ENCODE measurements at regions not wholly inside any gene's neighbourhood (a gene's known extent, or its start where the extent isn't known, plus 50 kb on each side); places are given as distances from the start of the nearest gene placed in this dataset.

- ATAC-seq, result no peak
- TF ChIP-seq PATZ1 (CRISPR knock-in tag; IDR thresholded peaks at IDR 0.05; ENCODE audit: borderline replicate concordance), result no peak
- no peak for TF ChIP-seq ZNF565 (CRISPR knock-in tag; conservative IDR thresholded peaks at IDR 0.05; ENCODE audit: low read depth)
- no peak for TF ChIP-seq ESRRG (CRISPR knock-in tag; IDR thresholded peaks at IDR 0.05)
- no peak for TF ChIP-seq TOX (CRISPR knock-in tag; IDR thresholded peaks at IDR 0.05; ENCODE audit: borderline replicate concordance)
- no peak for TF ChIP-seq CSDC2 (CRISPR knock-in tag; IDR thresholded peaks at IDR 0.05)
- TF ChIP-seq ZNF70 (CRISPR knock-in tag; IDR thresholded peaks at IDR 0.05), result no peak
- TF ChIP-seq TCF4 (CRISPR knock-in tag; IDR thresholded peaks at IDR 0.05; ENCODE audit: borderline replicate concordance), result no peak
- TF ChIP-seq ZC3H10 (CRISPR knock-in tag; IDR thresholded peaks at IDR 0.05), result no peak
- TF ChIP-seq ZFP3 (CRISPR knock-in tag; IDR thresholded peaks at IDR 0.05), result no peak
- TF ChIP-seq ZNF8 (CRISPR knock-in tag; IDR thresholded peaks at IDR 0.05), result no peak
- TF ChIP-seq TSHZ2 (CRISPR knock-in tag; IDR thresholded peaks at IDR 0.05), result no peak
- TF ChIP-seq POU6F1 (CRISPR knock-in tag; IDR thresholded peaks at IDR 0.05; ENCODE audit: borderline replicate concordance, low read depth), result no peak
- no peak for TF ChIP-seq ISL1 (CRISPR knock-in tag; IDR thresholded peaks at IDR 0.05)
- no peak for TF ChIP-seq PPARA (CRISPR knock-in tag; IDR thresholded peaks at IDR 0.05; ENCODE audit: borderline replicate concordance)
- TF ChIP-seq OSR1 (CRISPR knock-in tag; IDR thresholded peaks at IDR 0.05), result no peak
- TF ChIP-seq CREB5 (CRISPR knock-in tag; IDR thresholded peaks at IDR 0.05; ENCODE audit: low read depth), result no peak
- TF ChIP-seq ZFP30 (CRISPR knock-in tag; IDR thresholded peaks at IDR 0.05), result no peak
- no peak for TF ChIP-seq CSRNP3 (CRISPR knock-in tag; IDR thresholded peaks at IDR 0.05)
- TF ChIP-seq ARNTL (CRISPR knock-in tag; IDR thresholded peaks at IDR 0.05; ENCODE audit: borderline replicate concordance, low read depth), result no peak
Measured at GRCh38 chr4:142909908-142910307, 63.8 kb upstream of the INPP4B start.

- no peak for ATAC-seq
- TF ChIP-seq OSR1 (CRISPR knock-in tag; IDR thresholded peaks at IDR 0.05) (no peak), ZFP30 (CRISPR knock-in tag; IDR thresholded peaks at IDR 0.05) (no peak), TOX (CRISPR knock-in tag; IDR thresholded peaks at IDR 0.05; ENCODE audit: borderline replicate concordance) (no peak), ZNF8 (CRISPR knock-in tag; IDR thresholded peaks at IDR 0.05) (no peak), CSRNP3 (CRISPR knock-in tag; IDR thresholded peaks at IDR 0.05) (no peak), BACH2 (CRISPR knock-in tag; IDR thresholded peaks at IDR 0.05; ENCODE audit: borderline replicate concordance) (no peak), TSHZ2 (CRISPR knock-in tag; IDR thresholded peaks at IDR 0.05) (no peak), ZC3H10 (CRISPR knock-in tag; IDR thresholded peaks at IDR 0.05) (no peak), ZNF565 (CRISPR knock-in tag; conservative IDR thresholded peaks at IDR 0.05; ENCODE audit: low read depth) (no peak), ESRRG (CRISPR knock-in tag; IDR thresholded peaks at IDR 0.05) (no peak), TCF4 (CRISPR knock-in tag; IDR thresholded peaks at IDR 0.05; ENCODE audit: borderline replicate concordance) (no peak), ARNTL (CRISPR knock-in tag; IDR thresholded peaks at IDR 0.05; ENCODE audit: borderline replicate concordance, low read depth) (no peak), GLIS3 (CRISPR knock-in tag; IDR thresholded peaks at IDR 0.05) (no peak), CSDC2 (CRISPR knock-in tag; IDR thresholded peaks at IDR 0.05) (no peak), ZFP3 (CRISPR knock-in tag; IDR thresholded peaks at IDR 0.05) (no peak), POU6F1 (CRISPR knock-in tag; IDR thresholded peaks at IDR 0.05; ENCODE audit: borderline replicate concordance, low read depth) (no peak), SNAI2 (CRISPR knock-in tag; IDR thresholded peaks at IDR 0.05) (no peak)
Measured at GRCh38 chr4:142913034-142913433, 66.9 kb upstream of the INPP4B start.

Measured in SK-N-SH treated with all-trans-retinoic acid at 6 μM for 48 hours (cell line).